SK-N-SH treated with all-trans-retinoic acid at 6 μM for 48 hours (cell line): ENCODE measurements at regions not wholly inside any gene's neighbourhood (a gene's known extent, or its start where the extent isn't known, plus 50 kb on each side); places are given as distances from the start of the nearest gene placed in this dataset.

ENCODE experiments used
- ATAC-seq: fragments of 200-7000 bp; cut with Tn5 transposase; 3 replicates; pipeline ENCODE4 v1.9.1; 2020; ENCODE audit warnings: mild to moderate bottlenecking, moderate library complexity
- ARNTL ChIP-seq: fragments of 450-650 bp; formaldehyde crosslinking; IDR thresholded peaks from 2 replicates; pipeline ENCODE4 v1.5.0; 2020; ENCODE audit warnings: low read depth, mild to moderate bottlenecking, moderate library complexity, borderline replicate concordance
- BACH2 ChIP-seq: fragments of 250-450 bp; sonication (Bioruptor Pico); IDR thresholded peaks from 2 replicates; pipeline ENCODE4 v1.9.0; 2021; ENCODE audit warnings: mild to moderate bottlenecking, borderline replicate concordance
- CREB5 ChIP-seq: fragments of 250-450 bp; sonication (Bioruptor Pico); IDR thresholded peaks from 2 replicates; pipeline ENCODE4 v1.5.1; 2020; ENCODE audit warnings: low read depth, mild to moderate bottlenecking, moderate library complexity
- CSDC2 ChIP-seq: fragments of 250-450 bp; sonication (Bioruptor Pico); IDR thresholded peaks from 2 replicates; pipeline ENCODE4 v1.5.0; 2020; ENCODE audit warnings: mild to moderate bottlenecking, moderate library complexity
- CSRNP3 ChIP-seq: fragments of 250-450 bp; sonication (Bioruptor Pico); IDR thresholded peaks from 2 replicates; pipeline ENCODE4 v1.5.1; 2021; ENCODE audit warnings: mild to moderate bottlenecking, moderate library complexity
- ESRRG ChIP-seq: fragments of 250-450 bp; sonication (Bioruptor Pico); IDR thresholded peaks from 2 replicates; pipeline ENCODE4 v1.6.1; 2021; ENCODE audit warnings: mild to moderate bottlenecking
- GLIS3 ChIP-seq: fragments of 250-450 bp; sonication (Bioruptor Pico); IDR thresholded peaks from 2 replicates; pipeline ENCODE4 v1.5.0; 2020; ENCODE audit warnings: mild to moderate bottlenecking, moderate library complexity
- OSR1 ChIP-seq: fragments of 250-450 bp; sonication (Bioruptor Pico); IDR thresholded peaks from 2 replicates; pipeline ENCODE4 v1.8.0; 2022; ENCODE audit warnings: moderate library complexity, mild to moderate bottlenecking, inconsistent platforms
- PATZ1 ChIP-seq: fragments of 250-450 bp; sonication (Bioruptor Pico); IDR thresholded peaks from 2 replicates; pipeline ENCODE4 v1.8.0; 2020; ENCODE audit warnings: mild to moderate bottlenecking, moderate library complexity, borderline replicate concordance
- POU6F1 ChIP-seq: fragments of 250-450 bp; sonication (Bioruptor Pico); IDR thresholded peaks from 2 replicates; pipeline ENCODE4 v1.8.0; 2021; ENCODE audit warnings: low read depth, mild to moderate bottlenecking, moderate library complexity, borderline replicate concordance
- PPARA ChIP-seq: fragments of 250-450 bp; sonication (Bioruptor Pico); IDR thresholded peaks from 2 replicates; pipeline ENCODE4 v1.5.0; 2020; ENCODE audit warnings: mild to moderate bottlenecking, borderline replicate concordance
- RARB ChIP-seq: fragments of 250-450 bp; sonication (Bioruptor Pico); IDR thresholded peaks from 2 replicates; pipeline ENCODE4 v1.8.0; 2021; ENCODE audit warnings: mild to moderate bottlenecking, moderate library complexity
- SNAI2 ChIP-seq: fragments of 250-450 bp; sonication (Bioruptor Pico); IDR thresholded peaks from 2 replicates; pipeline ENCODE4 v1.5.0; 2020; ENCODE audit warnings: mild to moderate bottlenecking, moderate library complexity
- TCF4 ChIP-seq: fragments of 250-450 bp; sonication (Bioruptor Pico); IDR thresholded peaks from 2 replicates; pipeline ENCODE4 v1.8.0; 2021; ENCODE audit warnings: mild to moderate bottlenecking, moderate library complexity, borderline replicate concordance
- TOX ChIP-seq: fragments of 250-450 bp; sonication (Bioruptor Pico); IDR thresholded peaks from 2 replicates; pipeline ENCODE4 v1.8.0; 2021; ENCODE audit warnings: mild to moderate bottlenecking, moderate library complexity, borderline replicate concordance
- TSHZ2 ChIP-seq: fragments of 250-450 bp; sonication (Bioruptor Pico); IDR thresholded peaks from 2 replicates; pipeline ENCODE4 v1.5.0; 2020; ENCODE audit warnings: mild to moderate bottlenecking, moderate library complexity
- ZFP3 ChIP-seq: fragments of 250-450 bp; sonication (Bioruptor Pico); IDR thresholded peaks from 2 replicates; pipeline ENCODE4 v1.5.0; 2020; ENCODE audit warnings: mild to moderate bottlenecking, moderate library complexity
- ZFP30 ChIP-seq: fragments of 450-650 bp; formaldehyde crosslinking; IDR thresholded peaks from 2 replicates; pipeline ENCODE4 v1.5.0; 2022; ENCODE audit warnings: mild to moderate bottlenecking, moderate library complexity
- ZNF565 ChIP-seq: fragments of 450-650 bp; formaldehyde crosslinking; conservative IDR thresholded peaks from 2 replicates; pipeline ENCODE4 v1.5.0; 2020; ENCODE audit warnings: low read depth, mild to moderate bottlenecking, moderate library complexity
- ZNF70 ChIP-seq: fragments of 450-650 bp; formaldehyde crosslinking; IDR thresholded peaks from 2 replicates; pipeline ENCODE4 v1.5.0; 2020; ENCODE audit warnings: mild to moderate bottlenecking, moderate library complexity
- ZNF8 ChIP-seq: fragments of 450-650 bp; formaldehyde crosslinking; IDR thresholded peaks from 2 replicates; pipeline ENCODE4 v1.5.0; 2020; ENCODE audit warnings: mild to moderate bottlenecking, moderate library complexity

GRCh38 chr7:118054529-118054928 is 129.4 kb upstream of the LSM8 start:
- TF ChIP-seq CSRNP3 (CRISPR knock-in tag) = no peak
- no peak for TF ChIP-seq CREB5
- TF ChIP-seq OSR1 (CRISPR knock-in tag) = no peak
- TF ChIP-seq ZNF565 = no peak
- TF ChIP-seq POU6F1 (CRISPR knock-in tag) = no peak
- TF ChIP-seq CSDC2 (CRISPR knock-in tag) = no peak
- TF ChIP-seq PPARA (CRISPR knock-in tag) = no peak
- TF ChIP-seq BACH2 (CRISPR knock-in tag) = no peak
- no peak for TF ChIP-seq SNAI2 (CRISPR knock-in tag)
- TF ChIP-seq RARB = no peak
- no peak for TF ChIP-seq TOX (CRISPR knock-in tag)
- no peak for TF ChIP-seq ZNF8 (CRISPR knock-in tag)
- ATAC-seq = no peak

- no peak for ATAC-seq
- TF ChIP-seq POU6F1 (CRISPR knock-in tag) = no peak
- no peak for TF ChIP-seq TSHZ2 (CRISPR knock-in tag)
- no peak for TF ChIP-seq PATZ1 (CRISPR knock-in tag)
- TF ChIP-seq ZFP3 (CRISPR knock-in tag) = no peak
- no peak for TF ChIP-seq ARNTL (CRISPR knock-in tag)
- no peak for TF ChIP-seq ZNF8 (CRISPR knock-in tag)
- TF ChIP-seq GLIS3 = no peak
- TF ChIP-seq BACH2 (CRISPR knock-in tag) = no peak
- TF ChIP-seq ESRRG (CRISPR knock-in tag) = no peak
- TF ChIP-seq, all 23 proteins: peak for 0
These were observed 128.3 kb upstream of the LSM8 start for GRCh38 chr7:118055647-118056046.

- ATAC-seq = no peak
- TF ChIP-seq ZNF565 (no peak), ZFP3 (CRISPR knock-in tag) (no peak), GLIS3 (no peak), ARNTL (CRISPR knock-in tag) (no peak), ESRRG (CRISPR knock-in tag) (no peak), TCF4 (CRISPR knock-in tag) (no peak), PPARA (CRISPR knock-in tag) (no peak), ZFP30 (CRISPR knock-in tag) (no peak), ZNF70 (CRISPR knock-in tag) (no peak), CREB5 (no peak), PATZ1 (CRISPR knock-in tag) (no peak), RARB (no peak), ZNF8 (CRISPR knock-in tag) (no peak)
These were observed 126.6 kb upstream of the LSM8 start for GRCh38 chr7:118057404-118057803.
